ENCODE measurements at regions not wholly inside any gene's neighbourhood (a gene's known extent, or its start where the extent isn't known, plus 50 kb on each side); places are given as distances from the start of the nearest gene placed in this dataset.

DNA sequence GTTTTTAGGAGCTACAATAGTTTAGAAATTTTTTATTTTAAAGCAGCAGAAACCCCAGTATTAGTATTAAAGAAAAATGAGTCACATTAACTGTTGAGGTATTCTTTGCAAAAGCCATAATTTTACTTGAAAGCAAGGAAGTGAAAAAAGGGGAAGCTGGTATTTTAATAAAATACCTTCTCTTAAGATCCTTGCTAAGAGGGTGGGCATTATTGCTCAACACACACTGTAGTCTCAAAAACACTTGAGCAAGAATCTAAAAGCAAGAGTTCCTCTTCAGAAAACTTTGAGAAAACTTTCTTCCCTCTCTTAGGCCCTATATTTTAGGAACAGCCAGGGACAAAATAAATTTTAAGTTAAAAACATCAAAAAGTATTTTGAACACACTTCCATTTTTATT lies 259.4 kb upstream of the DIAPH2 start:
- TF ChIP-seq, protein P1, sequence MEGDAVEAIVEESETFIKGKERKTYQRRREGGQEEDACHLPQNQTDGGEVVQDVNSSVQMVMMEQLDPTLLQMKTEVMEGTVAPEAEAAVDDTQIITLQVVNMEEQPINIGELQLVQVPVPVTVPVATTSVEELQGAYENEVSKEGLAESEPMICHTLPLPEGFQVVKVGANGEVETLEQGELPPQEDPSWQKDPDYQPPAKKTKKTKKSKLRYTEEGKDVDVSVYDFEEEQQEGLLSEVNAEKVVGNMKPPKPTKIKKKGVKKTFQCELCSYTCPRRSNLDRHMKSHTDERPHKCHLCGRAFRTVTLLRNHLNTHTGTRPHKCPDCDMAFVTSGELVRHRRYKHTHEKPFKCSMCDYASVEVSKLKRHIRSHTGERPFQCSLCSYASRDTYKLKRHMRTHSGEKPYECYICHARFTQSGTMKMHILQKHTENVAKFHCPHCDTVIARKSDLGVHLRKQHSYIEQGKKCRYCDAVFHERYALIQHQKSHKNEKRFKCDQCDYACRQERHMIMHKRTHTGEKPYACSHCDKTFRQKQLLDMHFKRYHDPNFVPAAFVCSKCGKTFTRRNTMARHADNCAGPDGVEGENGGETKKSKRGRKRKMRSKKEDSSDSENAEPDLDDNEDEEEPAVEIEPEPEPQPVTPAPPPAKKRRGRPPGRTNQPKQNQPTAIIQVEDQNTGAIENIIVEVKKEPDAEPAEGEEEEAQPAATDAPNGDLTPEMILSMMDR (IDR thresholded peaks at IDR 0.05; ENCODE audit: insufficient read depth, low read depth, low read length): no peak
- no peak for TF ChIP-seq EZH2 (IDR thresholded peaks at IDR 0.05; ENCODE audit: insufficient read depth, low read length)

All from astrocyte (in vitro differentiated cells and primary cell).